AG09319 (cell line): ENCODE measurements at regions not wholly inside any gene's neighbourhood (a gene's known extent, or its start where the extent isn't known, plus 50 kb on each side); places are given as distances from the start of the nearest gene placed in this dataset.

ENCODE experiments used
- DNase-seq: peaks from one replicate; pipeline ENCODE4 v3.0.0-alpha.2; 2010; ENCODE audit warnings: low read depth; ENCODE audit errors: extremely low read depth
- TF ChIP-seq, protein P1 (sequence below): IDR thresholded peaks from 2 replicates; pipeline ENCODE4 v1.5.1; 2011; ENCODE audit warnings: low read depth, mild to moderate bottlenecking, inconsistent platforms, low read length, moderate library complexity

DNA sequence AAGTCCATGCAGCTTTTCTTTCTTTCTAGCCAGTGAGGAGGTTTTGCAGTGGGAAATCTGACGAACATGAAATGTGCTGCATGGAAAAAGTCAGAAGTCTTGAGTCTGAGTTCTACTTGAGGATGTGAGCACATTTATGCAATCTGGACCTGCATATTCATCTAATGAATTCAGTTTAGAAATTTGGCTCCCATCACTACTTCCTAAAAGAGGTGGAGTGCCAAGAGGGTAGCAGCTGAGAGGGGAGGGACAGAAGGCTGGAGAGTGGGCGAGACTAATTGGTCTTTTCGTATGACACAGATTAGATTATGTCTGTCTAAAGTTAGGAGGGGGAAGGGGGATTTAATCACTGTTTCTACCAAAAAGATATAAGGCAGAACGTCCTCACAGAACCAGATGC, 535.9 kb downstream of the IQCM start:
- DNase-seq: no peak
- TF ChIP-seq, protein P1, sequence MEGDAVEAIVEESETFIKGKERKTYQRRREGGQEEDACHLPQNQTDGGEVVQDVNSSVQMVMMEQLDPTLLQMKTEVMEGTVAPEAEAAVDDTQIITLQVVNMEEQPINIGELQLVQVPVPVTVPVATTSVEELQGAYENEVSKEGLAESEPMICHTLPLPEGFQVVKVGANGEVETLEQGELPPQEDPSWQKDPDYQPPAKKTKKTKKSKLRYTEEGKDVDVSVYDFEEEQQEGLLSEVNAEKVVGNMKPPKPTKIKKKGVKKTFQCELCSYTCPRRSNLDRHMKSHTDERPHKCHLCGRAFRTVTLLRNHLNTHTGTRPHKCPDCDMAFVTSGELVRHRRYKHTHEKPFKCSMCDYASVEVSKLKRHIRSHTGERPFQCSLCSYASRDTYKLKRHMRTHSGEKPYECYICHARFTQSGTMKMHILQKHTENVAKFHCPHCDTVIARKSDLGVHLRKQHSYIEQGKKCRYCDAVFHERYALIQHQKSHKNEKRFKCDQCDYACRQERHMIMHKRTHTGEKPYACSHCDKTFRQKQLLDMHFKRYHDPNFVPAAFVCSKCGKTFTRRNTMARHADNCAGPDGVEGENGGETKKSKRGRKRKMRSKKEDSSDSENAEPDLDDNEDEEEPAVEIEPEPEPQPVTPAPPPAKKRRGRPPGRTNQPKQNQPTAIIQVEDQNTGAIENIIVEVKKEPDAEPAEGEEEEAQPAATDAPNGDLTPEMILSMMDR: no peak

DNA sequence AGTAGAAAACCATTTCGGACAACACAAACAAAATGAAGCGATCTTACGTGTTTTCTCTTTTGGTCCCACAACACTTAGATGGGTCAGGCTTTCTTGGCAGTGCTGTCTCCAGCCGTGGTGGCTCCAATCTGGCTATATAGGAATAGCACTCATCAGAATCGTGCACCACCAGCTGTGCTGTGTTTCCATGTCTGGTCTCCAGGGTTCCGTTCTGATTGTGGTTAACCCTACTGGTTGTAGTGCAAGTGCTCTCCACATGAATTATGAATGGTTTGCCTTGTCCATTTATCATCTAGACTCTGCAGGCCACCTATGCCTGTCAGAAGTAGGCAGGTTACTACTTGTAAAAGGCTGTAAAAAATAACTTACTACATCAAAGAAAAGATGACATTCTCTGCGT, 536.3 kb downstream of the IQCM start:
- TF ChIP-seq, protein P1: no peak
- no peak for DNase-seq

DNA sequence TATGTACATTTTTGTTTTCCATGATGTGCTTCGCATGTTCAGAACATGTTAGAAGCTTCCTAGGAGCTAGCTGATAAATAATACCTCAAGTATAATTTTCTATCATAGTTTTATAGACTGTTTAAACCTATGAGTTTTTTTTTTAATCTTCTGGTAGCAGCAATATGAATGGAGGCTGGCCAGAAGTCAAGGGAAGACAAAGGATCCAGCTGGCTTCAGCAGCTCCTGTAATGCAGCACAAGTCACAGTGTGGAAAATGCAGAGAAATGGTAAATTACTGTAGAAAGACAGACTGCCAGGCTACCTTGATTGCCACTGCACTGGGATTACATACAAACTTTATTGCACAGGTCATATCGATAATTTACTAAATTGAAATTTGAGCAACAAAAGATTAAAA, 537.9 kb downstream of the IQCM start:
- TF ChIP-seq, protein P1: no peak
- DNase-seq: no peak

DNA sequence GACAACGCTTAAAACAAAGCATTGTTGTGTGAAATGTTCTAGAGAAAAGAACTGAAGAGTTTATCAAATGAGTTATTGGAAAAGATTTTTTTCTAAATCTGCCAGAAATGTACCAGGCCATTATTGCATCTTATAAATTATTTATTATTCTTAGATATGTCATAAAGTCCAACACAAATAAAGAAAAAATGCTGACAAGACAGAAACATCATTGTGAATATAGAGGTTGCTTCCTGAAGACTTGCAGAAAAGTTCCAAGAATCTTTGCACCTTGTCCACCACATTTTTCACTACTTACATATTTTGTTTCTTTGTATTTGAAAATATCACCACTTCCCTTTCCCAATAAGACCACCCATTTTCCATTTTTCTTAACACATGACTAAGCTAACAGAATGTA, 545.8 kb downstream of the IQCM start:
- TF ChIP-seq, protein P1: no peak
- no peak for DNase-seq

DNA sequence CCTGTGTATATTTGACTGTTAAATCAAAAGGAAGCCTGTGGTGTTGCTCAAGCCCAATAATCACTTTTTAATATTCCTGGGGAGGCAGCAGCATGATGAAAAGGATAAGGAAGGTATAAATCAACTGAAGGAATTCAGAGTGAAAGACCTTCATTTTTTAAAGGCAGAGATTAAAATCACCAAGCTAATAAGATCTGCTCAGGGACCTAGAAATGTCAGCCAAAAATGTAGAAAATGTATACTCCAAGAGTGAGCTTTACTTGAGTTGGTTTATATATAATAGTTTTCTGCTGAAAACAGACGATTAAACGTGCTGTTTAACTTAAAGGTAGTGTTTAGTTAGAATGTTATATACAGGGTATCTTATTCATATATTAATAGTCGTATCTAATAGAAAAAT, 549.3 kb downstream of the IQCM start:
- TF ChIP-seq, protein P1: no peak
- DNase-seq: no peak

DNA sequence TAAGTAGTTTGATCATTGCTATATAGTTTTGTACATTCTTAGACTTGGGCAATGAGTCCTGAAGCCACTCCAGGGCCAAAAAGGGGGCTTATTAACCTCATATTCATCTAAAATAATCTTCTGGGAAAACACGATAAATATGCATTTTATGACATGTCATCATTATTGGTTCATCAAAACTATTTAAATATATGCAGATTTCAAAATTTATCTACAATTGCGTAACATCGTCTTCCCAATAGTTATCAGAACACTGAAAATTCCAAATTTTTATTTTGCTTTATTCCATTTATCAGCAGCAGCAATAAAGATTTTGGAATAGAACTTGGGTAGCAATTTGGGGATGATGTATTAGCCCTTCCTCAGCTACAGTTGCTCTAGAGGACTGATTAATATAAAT, 550.0 kb downstream of the IQCM start:
- TF ChIP-seq, protein P1: no peak

DNA sequence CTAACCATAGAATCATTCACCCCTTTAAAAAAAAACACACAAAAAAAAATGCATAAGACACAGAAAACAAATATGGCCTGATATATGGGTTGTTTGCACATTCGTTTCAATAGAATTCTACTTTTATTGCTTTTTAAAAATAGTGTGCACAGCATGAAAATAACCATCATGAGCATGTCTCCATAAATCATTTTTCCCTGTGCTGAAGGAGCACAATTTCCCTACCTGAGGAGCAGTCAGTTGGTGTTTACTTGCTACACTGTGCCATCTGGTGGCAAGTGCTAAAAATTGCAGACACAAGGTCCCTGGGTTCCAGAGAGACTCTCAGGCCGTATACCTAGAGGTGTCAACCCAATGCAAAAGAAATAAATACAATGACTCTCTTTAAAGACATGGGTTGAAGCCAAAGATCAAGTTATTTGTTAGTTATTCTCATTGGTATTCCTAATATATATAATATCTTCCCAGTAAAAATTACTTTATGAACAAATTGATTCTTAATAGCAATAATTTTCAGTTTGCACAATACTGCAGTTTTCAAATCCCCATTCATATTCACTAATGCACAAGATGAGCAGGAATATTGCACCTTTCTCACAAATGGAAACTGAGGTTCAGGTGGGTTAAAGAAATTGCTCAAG, 551.4 kb downstream of the IQCM start:
- TF ChIP-seq, protein P1: peak; percentile 71
- DNase-seq: peak; percentile 19

More for the DNA sequence above, 550.0 kb downstream of the IQCM start:
- no peak for DNase-seq
